ENCODE measurements at regions not wholly inside any gene's neighbourhood (a gene's known extent, or its start where the extent isn't known, plus 50 kb on each side); places are given as distances from the start of the nearest gene placed in this dataset.

GRCh38 chr6:159455700-159456274 lies 237.3 kb downstream of the SOD2 start:
- TF ChIP-seq, protein P1, sequence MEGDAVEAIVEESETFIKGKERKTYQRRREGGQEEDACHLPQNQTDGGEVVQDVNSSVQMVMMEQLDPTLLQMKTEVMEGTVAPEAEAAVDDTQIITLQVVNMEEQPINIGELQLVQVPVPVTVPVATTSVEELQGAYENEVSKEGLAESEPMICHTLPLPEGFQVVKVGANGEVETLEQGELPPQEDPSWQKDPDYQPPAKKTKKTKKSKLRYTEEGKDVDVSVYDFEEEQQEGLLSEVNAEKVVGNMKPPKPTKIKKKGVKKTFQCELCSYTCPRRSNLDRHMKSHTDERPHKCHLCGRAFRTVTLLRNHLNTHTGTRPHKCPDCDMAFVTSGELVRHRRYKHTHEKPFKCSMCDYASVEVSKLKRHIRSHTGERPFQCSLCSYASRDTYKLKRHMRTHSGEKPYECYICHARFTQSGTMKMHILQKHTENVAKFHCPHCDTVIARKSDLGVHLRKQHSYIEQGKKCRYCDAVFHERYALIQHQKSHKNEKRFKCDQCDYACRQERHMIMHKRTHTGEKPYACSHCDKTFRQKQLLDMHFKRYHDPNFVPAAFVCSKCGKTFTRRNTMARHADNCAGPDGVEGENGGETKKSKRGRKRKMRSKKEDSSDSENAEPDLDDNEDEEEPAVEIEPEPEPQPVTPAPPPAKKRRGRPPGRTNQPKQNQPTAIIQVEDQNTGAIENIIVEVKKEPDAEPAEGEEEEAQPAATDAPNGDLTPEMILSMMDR (IDR thresholded peaks at IDR 0.05), result no peak
- TF ChIP-seq POLR2A (IDR thresholded peaks at IDR 0.05), result no peak
